H1 (cell line): ENCODE measurements at regions not wholly inside any gene's neighbourhood (a gene's known extent, or its start where the extent isn't known, plus 50 kb on each side); places are given as distances from the start of the nearest gene placed in this dataset.

ENCODE experiments used
- CTCF ChIA-PET: fragments of 300-600 bp; sonication (Branson Sonifier 250); formaldehyde crosslinking; loops from one replicate; lab custom pipeline; 2021; ENCODE audit not compliant: partially characterized antibody; lab: Charles Lee
- POLR2A ChIA-PET: fragments of 300-600 bp; sonication (Branson Sonifier 250); formaldehyde crosslinking; loops from one replicate; lab custom pipeline; 2021; ENCODE audit warnings: inconsistent platforms; ENCODE audit not compliant: partially characterized antibody; lab: Charles Lee
- DNase-seq, 2 experiments: peaks; one replicate each; pipeline versions ENCODE4 v3.0.0 to v3.0.0-alpha.2; 2010 to 2022; ENCODE audit warnings: low spot score in 2 of 2, low read depth in 1 of 2, mixed read lengths in 1 of 2
- FAIRE-seq: peaks from 2 replicates; lab custom pipeline; 2011; peaks lifted over from hg19 to GRCh38; lab: Jason Lieb, UNC
- H2AFZ ChIP-seq: 2 replicates; pipeline ENCODE4 v1.8.1; 2012; ENCODE audit warnings: low read length, inconsistent platforms
- H2AK5ac ChIP-seq: 2 replicates; pipeline ENCODE4 v1.6.1; 2013; ENCODE audit warnings: low read depth, low read length
- H2BK120ac ChIP-seq: replicated peaks from 2 replicates; pipeline ENCODE3; 2013; ENCODE audit warnings: low read depth, low read length, inconsistent platforms
- H2BK12ac ChIP-seq: 2 replicates; pipeline ENCODE4 v1.6.1; 2013; ENCODE audit warnings: low read depth, low read length
- H2BK15ac ChIP-seq: 2 replicates; pipeline ENCODE4 v1.6.1; 2013; ENCODE audit warnings: low read length
- H2BK20ac ChIP-seq: 2 replicates; pipeline ENCODE4 v1.6.1; 2013; ENCODE audit warnings: low read length
- H2BK5ac ChIP-seq: 2 replicates; pipeline ENCODE4 v1.6.1; 2013; ENCODE audit warnings: low read depth, low read length
- H3K14ac ChIP-seq: 2 replicates; pipeline ENCODE4 v1.6.1; 2013; ENCODE audit warnings: inconsistent platforms; ENCODE audit not compliant: insufficient read length
- H3K18ac ChIP-seq: 2 replicates; pipeline ENCODE4 v1.6.1; 2013; ENCODE audit warnings: low read length; ENCODE audit errors: extremely low read depth
- H3K23ac ChIP-seq: 2 replicates; pipeline ENCODE4 v1.6.1; 2013; ENCODE audit warnings: inconsistent platforms; ENCODE audit not compliant: insufficient read length
- H3K23me2 ChIP-seq: 2 replicates; pipeline ENCODE4 v1.6.1; 2013; ENCODE audit warnings: low read depth, low read length
- H3K27ac ChIP-seq: 2 replicates; pipeline ENCODE4 v1.6.1; 2011; ENCODE audit warnings: low read depth, low read length, inconsistent platforms
- H3K27me3 ChIP-seq, 4 experiments: replicated peaks in 1 of 4; 1 replicate in 1 of 4; 2 replicates in 3 of 4; pipeline versions ENCODE4 v1.6.1 to v1.8.1; 2011 to 2013; ENCODE audit warnings: low read length in 3 of 4, mild to moderate bottlenecking in 3 of 4, inconsistent platforms in 2 of 4, mixed read lengths in 2 of 4, moderate library complexity in 1 of 4; ENCODE audit not compliant: control insufficient read depth in 3 of 4, insufficient read depth in 3 of 4; ENCODE audit errors: extremely low read depth in 1 of 4
- H3K36me3 ChIP-seq, 4 experiments: 2 replicates each; pipeline versions ENCODE4 v1.6.1 to v1.8.1; 2011 to 2013; ENCODE audit warnings: mild to moderate bottlenecking in 4 of 4, low read length in 3 of 4, moderate library complexity in 2 of 4, control low read depth in 1 of 4, inconsistent platforms in 1 of 4; ENCODE audit not compliant: insufficient read depth in 4 of 4, control insufficient read depth in 2 of 4
- H3K4ac ChIP-seq: replicated peaks from 2 replicates; pipeline ENCODE3; 2013; ENCODE audit warnings: low read length, low read depth, mixed read lengths, inconsistent platforms; ENCODE audit not compliant: insufficient read length
- H3K4me1 ChIP-seq, 4 experiments: replicated peaks in 1 of 4; 1 replicate in 1 of 4; 2 replicates in 3 of 4; pipeline versions ENCODE4 v1.6.1 to v1.8.1; 2011 to 2013; ENCODE audit warnings: low read length in 3 of 4, inconsistent platforms in 2 of 4, mixed read lengths in 1 of 4; ENCODE audit not compliant: insufficient read depth in 4 of 4, control insufficient read depth in 3 of 4
- H3K4me2 ChIP-seq, 2 experiments: 2 replicates each; pipeline versions ENCODE4 v1.6.1 to v1.8.1; 2011 to 2013; ENCODE audit warnings: low read depth in 2 of 2, low read length in 2 of 2, control low read depth in 1 of 2, inconsistent platforms in 1 of 2, mild to moderate bottlenecking in 1 of 2; ENCODE audit not compliant: insufficient read depth in 1 of 2
- H3K4me3 ChIP-seq, 4 experiments: fragments of 200-600, 300-600 bp in 1 of 4; sonication (generic), shearing (Covaris generic), sonication (Bioruptor Twin) in 1 of 4; 2 replicates each; pipeline versions ENCODE4 v1.5.1 to v1.8.1; 2011 to 2016; ENCODE audit warnings: low read length in 4 of 4, low read depth in 3 of 4, control low read depth in 2 of 4, inconsistent platforms in 2 of 4, mild to moderate bottlenecking in 2 of 4, mixed read lengths in 1 of 4, moderate library complexity in 1 of 4; ENCODE audit not compliant: insufficient read depth in 2 of 4; ENCODE audit errors: extremely low read depth in 1 of 4
- H3K56ac ChIP-seq: replicated peaks from 2 replicates; pipeline ENCODE3; 2013; ENCODE audit warnings: low read depth, mild to moderate bottlenecking, mixed read lengths, low read length, inconsistent platforms; ENCODE audit not compliant: insufficient read length
- H3K79me1 ChIP-seq: 2 replicates; pipeline ENCODE4 v1.6.1; 2013; ENCODE audit warnings: low read depth, low read length, control low read depth
- H3K79me2 ChIP-seq, 2 experiments: 2 replicates each; pipeline versions ENCODE4 v1.6.1 to v1.8.1; 2012 to 2013; ENCODE audit warnings: low read length in 2 of 2, mild to moderate bottlenecking in 2 of 2, inconsistent platforms in 1 of 2; ENCODE audit not compliant: insufficient read depth in 2 of 2, control insufficient read depth in 1 of 2
- H3K9ac ChIP-seq, 4 experiments: replicated peaks in 1 of 4; 1 replicate in 1 of 4; 2 replicates in 3 of 4; pipeline versions ENCODE4 v1.6.1 to v1.8.1; 2011 to 2013; ENCODE audit warnings: low read depth in 3 of 4, low read length in 3 of 4, control low read depth in 2 of 4, mild to moderate bottlenecking in 2 of 4, moderate library complexity in 2 of 4, inconsistent platforms in 1 of 4; ENCODE audit errors: extremely low read depth in 1 of 4
- H3K9me3 ChIP-seq, 2 experiments: 2 replicates each; pipeline versions ENCODE4 v1.6.1 to v1.8.1; 2012 to 2013; ENCODE audit warnings: mild to moderate bottlenecking in 2 of 2, moderate library complexity in 2 of 2, control low read depth in 1 of 2, inconsistent platforms in 1 of 2, low read depth in 1 of 2, low read length in 1 of 2, mixed read lengths in 1 of 2; ENCODE audit not compliant: insufficient read depth in 2 of 2
- H4K20me1 ChIP-seq, 2 experiments: replicated peaks in 1 of 2; 2 replicates each; pipeline versions ENCODE3 to v1.8.1; 2011 to 2013; ENCODE audit warnings: inconsistent platforms in 2 of 2, low read length in 2 of 2, mild to moderate bottlenecking in 1 of 2; ENCODE audit not compliant: insufficient read depth in 2 of 2, control insufficient read depth in 1 of 2
- H4K5ac ChIP-seq: 2 replicates; pipeline ENCODE4 v1.6.1; 2013; ENCODE audit warnings: low read length, low read depth, mixed read lengths, inconsistent platforms; ENCODE audit not compliant: insufficient read length
- H4K8ac ChIP-seq: 2 replicates; pipeline ENCODE4 v1.8.0; 2013; ENCODE audit warnings: mild to moderate bottlenecking, moderate library complexity, low read length, inconsistent platforms; ENCODE audit not compliant: insufficient read depth; ENCODE audit errors: extremely low read depth
- H4K91ac ChIP-seq: replicated peaks from 2 replicates; pipeline ENCODE3; 2013; ENCODE audit warnings: low read length, mixed read lengths, inconsistent platforms; ENCODE audit not compliant: insufficient read length
- BCL11A ChIP-seq, 2 experiments: IDR thresholded peaks; one replicate each; pipeline ENCODE4 v1.6.1; 2011; ENCODE audit warnings: low read depth in 2 of 2, low read length in 2 of 2, mild to moderate bottlenecking in 2 of 2
- CREB1 ChIP-seq: IDR thresholded peaks from 2 replicates; pipeline ENCODE4 v1.6.1; 2012; ENCODE audit warnings: inconsistent platforms
- GABPA ChIP-seq: IDR thresholded peaks from 2 replicates; pipeline ENCODE4 v1.6.1; 2011; ENCODE audit warnings: mild to moderate bottlenecking, low read length, moderate library complexity, borderline replicate concordance; ENCODE audit not compliant: insufficient read depth
- HDAC2 ChIP-seq, 2 experiments: fragments of 300-600 bp in 1 of 2; sonication (generic) in 1 of 2; IDR thresholded peaks; 2 replicates each; pipeline ENCODE4 v1.6.1; 2011 to 2012; ENCODE audit warnings: low read depth in 2 of 2, low read length in 2 of 2, mild to moderate bottlenecking in 2 of 2, moderate library complexity in 2 of 2, borderline replicate concordance in 1 of 2, inconsistent platforms in 1 of 2
- HDAC6 ChIP-seq: IDR thresholded peaks from one replicate; pipeline ENCODE4 v1.7.1; 2012; ENCODE audit warnings: low read depth, mild to moderate bottlenecking, inconsistent platforms, low read length, moderate library complexity
- NRF1 ChIP-seq: IDR thresholded peaks from 2 replicates; pipeline ENCODE4 v1.6.1; 2011; ENCODE audit warnings: mild to moderate bottlenecking, low read depth, low read length, improper control_type of control experiment
- SIX5 ChIP-seq: IDR thresholded peaks from 2 replicates; pipeline ENCODE4 v1.6.1; 2011; ENCODE audit warnings: mild to moderate bottlenecking, low read depth, low read length
- WGBS, 2 experiments: shearing (Covaris generic) in 1 of 2; methylation state at CpG; one replicate each; pipeline versions ENCODE4 v1.1.6 to v1.1.7; 2013 to 2015; ENCODE audit warnings: low lambda C conversion rate in 2 of 2, mixed read lengths in 2 of 2, inconsistent platforms in 1 of 2, low coverage in 1 of 2, missing lambda C conversion rate in 1 of 2; ENCODE audit not compliant: insufficient replicate concordance in 2 of 2, insufficient coverage in 1 of 2, insufficient read length in 1 of 2; ENCODE audit errors: extremely low coverage in 1 of 2, missing lambda C conversion rate in 1 of 2; 5-methylcytosine and 5-hydroxymethylcytosine counted together

DNA sequence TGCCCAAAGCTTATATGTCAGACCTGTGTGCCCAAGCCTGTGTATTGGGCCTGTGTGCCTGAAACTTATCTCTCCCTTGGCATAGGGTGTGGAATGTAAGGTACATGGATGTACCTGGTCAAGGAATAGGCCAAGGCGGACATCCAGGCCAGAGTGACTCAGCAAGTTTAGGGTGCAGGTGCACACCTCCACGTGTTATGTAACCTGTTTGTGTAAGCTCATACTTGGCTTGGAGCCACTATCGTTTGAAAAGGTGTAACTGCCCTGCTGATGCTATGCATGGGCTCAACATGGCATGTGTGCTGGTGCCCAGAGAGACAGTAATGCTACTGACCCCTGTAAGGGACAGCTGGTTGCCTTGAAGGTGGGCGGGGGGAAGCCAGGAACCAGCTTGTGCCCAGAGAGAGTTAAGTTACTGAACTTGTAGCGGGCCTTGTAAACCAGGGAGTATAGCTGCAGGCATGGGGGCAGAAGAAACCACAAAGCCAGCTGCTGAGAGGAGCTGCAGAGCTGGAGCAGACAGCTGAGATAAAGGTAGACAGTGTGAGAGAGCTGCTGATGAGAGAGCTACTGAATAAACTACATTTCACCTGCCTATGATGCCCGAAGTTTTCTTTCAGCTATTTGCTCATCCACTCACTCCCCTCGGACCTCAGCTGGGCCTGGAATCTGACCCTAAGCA is 656.4 kb upstream of the ZWINT start:
- 78% methylated on average over 7 of the region's 7 CpGs; no CpG with 5 or more reads in 1 of the 2 experiments for WGBS, 2 experiments
- H3K14ac ChIP-seq, result no peak overlapping the region
- peak overlapping the region; percentile 13; the same call in 1 of the 2 replicates for H3K27ac ChIP-seq
- no peaks in the 10 kb centered on the region for H3K27me3 ChIP-seq
- H2BK12ac ChIP-seq, result peak overlapping the region; percentile 89; the same call in 1 of the 2 replicates
- no peaks in the 10 kb centered on the region for H3K79me1 ChIP-seq
- H2AK5ac ChIP-seq, result peak overlapping the region; percentile 57; the same call in 1 of the 2 replicates
- peak overlapping the region; percentile 50 for H4K91ac ChIP-seq
- peaks cover 0 to 4% (median 0%) of the 10 kb centered on the region in 4 experiments; a peak in 1 of 8 replicates for H3K36me3 ChIP-seq
- POLR2A ChIA-PET, result interaction anchor here (1.1 kb wide), 2 partner anchors 20 to 85 kb away, joined by 3 read pairs; no protein-coding TSS in a partner anchor
- H3K9me3 ChIP-seq, result peaks cover 0 to 4% of the 10 kb centered on the region in 2 experiments; a peak in 1 of 4 replicates
- H2BK5ac ChIP-seq, result peak overlapping the region; percentile 64; the same call in 1 of the 2 replicates
- FAIRE-seq (peak; percentile 28), DNase-seq (no peak)
- no peaks in the 10 kb centered on the region for H3K23me2 ChIP-seq
- peak overlapping the region; percentile 28 for H3K4ac ChIP-seq
- H3K56ac ChIP-seq, result no peak overlapping the region
- H3K23ac ChIP-seq, result no peak overlapping the region
- no peak overlapping the region for H3K9ac ChIP-seq
- H3K4me2 ChIP-seq, result no peak overlapping the region
- H4K20me1 ChIP-seq, result no peaks in the 10 kb centered on the region
- H2AFZ ChIP-seq, result no peak overlapping the region
- no peak overlapping the region; the same call in 1 of the 2 replicates for H3K18ac ChIP-seq
- peak overlapping the region; percentile 86 for H2BK20ac ChIP-seq
- no peak overlapping the region for H2BK120ac ChIP-seq
- no peaks in the 10 kb centered on the region for H3K79me2 ChIP-seq
- no peak overlapping the region for H3K4me3 ChIP-seq
- peaks cover 0 to 4% (median 0%) of the 10 kb centered on the region in 4 experiments; a peak in 1 of 7 replicates for H3K4me1 ChIP-seq
- peak overlapping the region; percentile 4 for H4K5ac ChIP-seq
- CTCF ChIA-PET, result interaction anchor here (0.6 kb wide), 1 partner anchor 617 kb away, joined by 3 read pairs; no protein-coding TSS in a partner anchor
- H4K8ac ChIP-seq, result no peak overlapping the region
- peak overlapping the region; percentile 7; the same call in 1 of the 2 replicates for H2BK15ac ChIP-seq
- TF ChIP-seq HDAC6, result no peak
- no peak for TF ChIP-seq BCL11A (IDR thresholded peaks at IDR 0.05; ENCODE audit: low read depth in 2 of 2, low read length in 2 of 2)
- no peak for TF ChIP-seq HDAC2 (IDR thresholded peaks at IDR 0.05; ENCODE audit: borderline replicate concordance in 1 of 2, low read depth in 2 of 2, low read length in 2 of 2)
- no peak for TF ChIP-seq NRF1
- TF ChIP-seq GABPA, result no peak
- TF ChIP-seq SIX5, result no peak
- no peak for TF ChIP-seq CREB1
